HepG2 (cell line): ENCODE measurements at regions not wholly inside any gene's neighbourhood (a gene's known extent, or its start where the extent isn't known, plus 50 kb on each side); places are given as distances from the start of the nearest gene placed in this dataset.

Experiments
- CEBPB ChIP-seq: IDR thresholded peaks from 2 replicates; pipeline ENCODE4 v1.6.1; 2011; ENCODE audit warnings: low read depth, low read length, improper control_type of control experiment, borderline replicate concordance
- CTCF ChIP-seq: sonication (generic); formaldehyde crosslinking; IDR thresholded peaks from 2 replicates; pipeline ENCODE4 v1.5.0; 2020; ENCODE audit warnings: mild to moderate bottlenecking, missing genetic modification reagents, moderate library complexity
- FOXO1 ChIP-seq: sonication (generic); formaldehyde crosslinking; IDR thresholded peaks from 2 replicates; pipeline ENCODE4 v1.4.0; 2020; ENCODE audit warnings: missing genetic modification reagents
- GMEB1 ChIP-seq: sonication (generic); formaldehyde crosslinking; IDR thresholded peaks from 2 replicates; pipeline ENCODE4 v1.5.1; 2020; ENCODE audit warnings: missing genetic modification reagents, mild to moderate bottlenecking, borderline replicate concordance
- GTF3A ChIP-seq: sonication (generic); formaldehyde crosslinking; conservative IDR thresholded peaks from 2 replicates; pipeline ENCODE4 v1.4.0; 2020; ENCODE audit warnings: mild to moderate bottlenecking, missing genetic modification reagents
- POLR2AphosphoS5 ChIP-seq: IDR thresholded peaks from 2 replicates; pipeline ENCODE4 v1.6.1; 2012; ENCODE audit warnings: low read depth, low read length
- ZNF510 ChIP-seq: sonication (generic); formaldehyde crosslinking; IDR thresholded peaks from 2 replicates; pipeline ENCODE4 v1.4.0; 2020; ENCODE audit warnings: low read depth, mild to moderate bottlenecking, missing genetic modification reagents
- ZNF547 ChIP-seq: sonication (generic); formaldehyde crosslinking; IDR thresholded peaks from 2 replicates; pipeline ENCODE4 v1.5.1; 2020; ENCODE audit warnings: mild to moderate bottlenecking, missing genetic modification reagents

GRCh38 chr12:124430491-124430890 is 135.6 kb downstream of the RFLNA start:
- no peak for TF ChIP-seq FOXO1 (CRISPR knock-in tag)
- no peak for TF ChIP-seq CEBPB
- no peak for TF ChIP-seq ZNF547 (CRISPR knock-in tag)
- no peak for TF ChIP-seq ZNF510
- TF ChIP-seq POLR2AphosphoS5, result no peak
- no peak for TF ChIP-seq CTCF
- TF ChIP-seq GMEB1 (CRISPR knock-in tag), result no peak
- no peak for TF ChIP-seq GTF3A (CRISPR knock-in tag)
